COLO668 (cell line): ENCODE measurements at regions not wholly inside any gene's neighbourhood (a gene's known extent, or its start where the extent isn't known, plus 50 kb on each side); places are given as distances from the start of the nearest gene placed in this dataset.

Experiments
- DNase-seq: peaks from one replicate; lab custom pipeline; 2025; ENCODE audit not compliant: unreplicated experiment; lab: John Stamatoyannopoulos, UW

DNA sequence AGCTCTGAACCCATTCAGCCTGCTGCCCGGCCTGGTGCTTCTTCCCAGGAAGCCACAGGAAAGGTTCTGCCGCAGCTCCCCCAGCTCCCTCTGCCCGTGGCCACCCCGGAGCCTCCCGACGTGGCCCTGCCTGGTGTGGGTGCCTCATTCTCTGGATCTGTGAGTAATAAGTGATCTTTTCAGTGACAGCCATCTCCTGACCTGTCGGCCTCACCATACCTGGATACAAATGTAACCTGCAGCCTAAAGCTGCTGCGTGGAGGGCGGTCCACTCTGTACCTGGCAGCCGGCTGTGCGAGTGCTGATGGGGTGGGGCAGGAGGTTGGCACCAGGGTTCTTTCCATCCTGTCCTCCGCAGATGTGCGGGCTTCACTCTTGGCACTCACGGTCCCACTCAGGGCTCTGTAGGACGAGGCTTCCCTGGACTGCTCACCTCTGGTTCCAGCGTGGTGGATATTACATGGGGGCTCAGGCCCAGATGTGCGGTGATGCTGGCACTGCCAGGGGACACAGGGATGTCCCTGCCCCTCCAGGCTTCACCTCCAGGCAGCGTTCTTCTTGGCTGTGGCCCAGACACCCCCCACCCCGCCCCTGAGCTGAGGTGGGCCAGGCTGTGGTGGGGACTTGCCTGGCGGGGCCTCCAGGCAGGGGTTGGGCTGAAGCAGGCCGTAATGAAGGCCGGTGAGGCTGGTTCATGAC lies 748.5 kb downstream of the BRD1 start:
- no peak for DNase-seq

DNA sequence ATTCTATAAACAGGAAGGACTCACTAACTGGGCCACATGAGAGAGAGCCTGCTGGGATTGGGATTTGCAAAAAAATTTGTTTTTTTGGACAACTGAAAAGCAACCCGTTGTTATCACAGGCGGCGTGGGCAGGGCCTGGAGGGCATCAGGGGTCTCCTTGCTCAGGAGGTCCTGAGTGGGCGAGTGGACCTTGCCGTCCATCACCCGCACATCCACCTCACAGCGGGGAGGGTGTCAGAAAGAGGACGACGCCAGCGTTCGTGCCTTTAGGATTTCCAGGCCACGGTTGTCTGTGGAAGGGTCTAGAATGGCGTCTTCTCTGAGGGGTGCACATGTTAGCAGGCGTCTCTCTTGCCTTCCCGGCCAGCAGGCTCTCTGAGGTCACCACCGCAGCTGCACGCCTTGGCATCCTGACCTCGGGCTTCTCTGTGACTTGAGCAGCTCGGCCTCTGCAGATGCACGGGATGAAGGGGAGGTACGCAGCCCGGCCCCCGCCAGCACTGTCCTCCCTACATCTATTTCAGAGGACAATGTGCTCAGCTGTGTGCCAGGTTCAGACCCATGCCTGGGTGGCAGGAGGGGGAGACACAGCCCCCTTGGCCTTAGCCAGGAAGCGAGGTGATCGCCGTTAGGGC lies 749.5 kb downstream of the BRD1 start:
- no peak for DNase-seq

DNA sequence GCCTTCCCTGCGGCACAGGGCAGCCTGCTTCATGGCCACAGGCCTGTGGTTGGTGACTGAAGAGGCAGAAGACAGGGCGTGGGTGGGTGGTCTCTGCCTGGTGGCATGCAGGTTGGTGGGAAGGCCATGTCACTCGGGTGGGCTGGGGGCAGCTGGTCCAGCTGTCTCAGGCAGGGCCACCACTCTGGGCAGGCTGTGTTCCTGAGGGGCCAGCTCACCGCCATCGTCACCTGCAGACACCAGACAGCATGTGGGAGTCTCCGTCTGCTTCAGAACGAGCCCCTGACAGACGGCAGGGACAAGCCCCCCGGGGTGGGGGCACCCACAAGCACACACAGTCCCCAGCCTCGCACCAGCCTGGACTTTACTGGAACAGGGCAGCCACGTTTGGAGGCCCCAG lies 750.1 kb downstream of the BRD1 start:
- no peak for DNase-seq

DNA sequence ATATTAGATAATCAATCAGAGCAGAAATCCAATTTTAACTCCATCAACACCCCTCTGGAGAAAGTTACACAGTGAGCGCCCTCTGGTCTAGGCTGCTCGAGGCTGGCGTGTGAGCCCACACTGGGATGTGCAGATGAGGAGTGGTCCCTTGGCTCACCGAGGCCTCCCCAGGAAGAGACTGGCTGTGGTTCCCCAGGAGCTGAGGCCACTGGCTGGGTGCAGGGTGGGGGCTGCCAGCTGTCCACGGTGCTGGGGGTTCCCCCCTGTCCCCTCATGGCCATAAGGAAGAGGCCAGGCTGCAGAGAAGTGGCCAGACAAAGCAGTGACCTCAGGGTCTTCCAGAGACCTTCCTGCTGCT lies 750.7 kb downstream of the BRD1 start:
- DNase-seq, result no peak

DNA sequence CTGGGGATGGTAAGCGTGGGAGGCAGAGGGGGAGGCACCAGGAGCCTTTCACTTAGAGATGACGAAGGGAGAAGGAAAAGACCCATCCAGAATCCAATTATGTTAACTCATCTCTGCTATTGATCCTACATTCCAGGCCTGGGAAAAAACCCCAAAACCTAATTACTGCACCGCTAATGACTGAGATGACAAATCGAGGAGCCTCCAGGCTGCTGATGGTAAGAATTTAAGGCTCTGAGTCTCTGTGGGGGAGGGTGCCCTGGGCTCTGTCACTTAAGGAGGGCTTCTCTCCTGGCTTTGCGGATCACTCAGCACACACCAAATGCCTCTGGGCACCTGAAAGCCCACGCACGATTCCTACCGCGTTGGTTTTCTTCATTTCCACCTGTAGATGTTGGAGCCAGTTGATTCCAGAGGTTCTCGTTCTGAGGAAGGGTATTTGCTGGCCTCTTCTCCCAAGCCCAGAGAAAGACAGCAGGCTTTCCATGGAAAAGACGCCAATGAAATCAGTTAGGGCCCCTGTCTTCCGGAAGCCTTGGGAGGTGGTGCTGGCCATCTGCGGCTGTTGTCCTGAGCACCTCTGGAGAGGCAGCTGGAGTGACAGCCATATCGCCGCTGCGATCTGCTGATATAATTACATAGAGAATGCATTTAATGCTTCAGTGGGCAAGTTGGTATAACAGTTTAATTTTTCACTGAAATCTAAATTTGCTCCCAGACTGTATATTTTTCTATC lies 751.2 kb downstream of the BRD1 start:
- no peak for DNase-seq

DNA sequence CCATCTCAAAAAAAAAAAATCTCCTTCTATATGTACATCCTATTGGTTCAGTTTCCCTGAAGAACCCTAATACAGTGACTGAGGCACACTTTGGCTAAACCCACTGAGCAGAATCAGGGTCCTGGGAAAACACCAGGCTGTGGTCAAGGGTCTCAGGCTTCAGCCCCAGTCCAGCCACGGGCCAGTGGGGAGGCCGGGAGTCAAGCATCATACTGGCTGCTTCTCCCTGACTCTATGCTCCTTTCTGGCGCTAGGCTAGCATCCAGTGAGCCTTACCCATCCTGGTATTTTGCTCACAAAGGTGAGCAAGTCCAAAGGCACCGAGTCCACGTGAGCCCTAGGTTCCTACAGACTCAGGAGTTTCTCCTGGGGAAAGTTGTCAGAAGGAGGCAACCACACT lies 752.5 kb downstream of the BRD1 start:
- DNase-seq, result no peak

DNA sequence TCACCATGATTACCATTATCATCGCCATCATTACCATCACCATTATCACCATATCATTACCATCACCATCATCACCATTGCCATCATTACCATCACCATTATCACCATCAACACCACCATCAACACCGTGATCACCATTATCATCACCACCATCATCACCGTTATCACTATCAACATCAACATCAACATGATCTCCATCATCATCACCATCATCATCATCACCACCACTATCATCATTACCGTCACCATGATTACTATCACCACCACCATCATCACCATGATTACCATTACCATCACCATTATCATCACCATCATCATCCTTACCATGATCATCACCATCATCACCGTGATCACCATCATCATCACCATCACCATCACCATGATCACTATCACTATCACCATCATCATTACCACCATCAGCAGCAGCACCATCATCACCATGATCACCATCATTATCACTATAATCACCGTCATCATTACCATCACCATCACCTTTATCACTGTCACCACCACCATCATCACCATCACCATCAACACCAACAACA lies 753.7 kb downstream of the BRD1 start:
- DNase-seq, result no peak

DNA sequence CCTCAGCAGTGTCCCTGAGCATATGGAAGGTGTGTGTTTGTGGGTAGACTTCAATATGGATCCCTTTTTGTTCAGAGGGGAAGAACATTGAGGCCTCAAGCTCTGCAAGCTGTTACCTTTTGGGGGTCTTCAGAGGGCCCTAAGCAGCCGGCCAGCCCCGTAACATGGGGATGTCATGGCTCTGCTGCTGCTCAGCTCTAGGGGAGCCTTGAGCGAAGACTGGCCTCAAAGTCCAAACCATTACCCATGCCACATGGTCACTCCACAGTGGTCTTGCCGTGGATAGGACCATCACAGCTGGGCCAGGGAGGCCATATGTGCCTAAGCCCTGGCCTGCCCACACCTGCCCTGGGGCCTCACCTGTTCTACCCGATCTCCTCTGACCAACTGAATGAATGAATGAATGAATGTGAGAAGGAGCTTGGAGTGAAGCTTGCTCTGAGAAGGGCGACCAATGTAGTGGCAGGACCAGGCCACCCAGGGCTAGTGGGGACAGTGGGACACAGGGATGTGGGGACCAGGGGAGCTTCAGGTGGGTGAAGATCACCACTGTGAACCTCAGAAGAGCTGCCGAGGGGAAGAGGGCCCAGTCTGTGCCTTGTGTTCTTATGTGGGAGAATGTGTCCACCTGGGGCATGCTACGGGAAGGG lies 754.6 kb downstream of the BRD1 start:
- DNase-seq, result no peak

DNA sequence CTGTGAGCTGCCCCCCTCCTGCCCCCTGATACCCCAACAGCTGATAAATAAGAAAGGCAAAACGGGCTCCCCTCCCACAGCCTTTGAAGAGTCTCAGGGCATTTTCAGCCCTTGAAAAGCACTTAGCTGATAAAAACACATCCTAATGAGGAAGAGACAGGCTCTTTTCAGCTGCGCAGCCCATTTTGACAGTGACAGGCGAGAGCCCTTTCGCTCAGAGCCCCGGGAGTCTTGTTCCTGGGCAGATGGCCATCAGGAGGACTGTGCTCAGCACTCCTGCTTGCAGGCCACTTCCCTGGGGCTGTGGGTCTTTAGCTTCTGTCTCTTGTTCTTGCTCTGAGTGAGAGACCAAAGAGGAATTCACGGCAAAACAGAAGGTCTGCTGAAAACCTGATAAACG lies 757.2 kb downstream of the BRD1 start:
- DNase-seq, result no peak

DNA sequence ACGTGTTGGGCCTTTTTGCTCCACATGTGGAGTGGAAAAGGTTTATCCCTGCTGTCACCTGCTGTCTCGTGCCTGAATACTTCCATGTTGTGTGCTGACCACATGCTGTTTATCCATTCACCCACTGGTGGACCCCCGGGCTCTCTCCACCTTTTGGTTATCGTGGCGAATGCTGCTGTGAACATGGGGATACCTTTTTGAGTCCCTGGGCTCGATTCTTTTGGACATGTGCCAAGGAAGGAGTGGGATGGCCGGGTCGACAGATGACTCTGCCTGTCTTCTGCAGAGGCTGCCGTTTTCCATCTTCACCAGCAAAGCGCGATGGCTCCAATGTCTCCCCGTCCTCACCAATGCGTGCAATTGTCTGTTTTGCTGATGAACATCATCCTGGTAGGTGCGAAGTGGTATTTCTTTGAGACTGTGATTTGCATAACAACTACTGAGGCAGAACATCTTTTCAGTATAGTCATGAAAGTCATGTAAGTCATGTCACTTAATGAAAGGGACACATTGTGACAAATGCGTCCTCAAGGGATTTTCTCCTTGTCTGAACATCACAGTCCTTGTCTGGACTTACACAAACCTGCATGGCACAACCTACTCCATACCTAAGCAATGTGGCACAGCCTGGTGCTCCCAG lies 758.7 kb downstream of the BRD1 start:
- no peak for DNase-seq

DNA sequence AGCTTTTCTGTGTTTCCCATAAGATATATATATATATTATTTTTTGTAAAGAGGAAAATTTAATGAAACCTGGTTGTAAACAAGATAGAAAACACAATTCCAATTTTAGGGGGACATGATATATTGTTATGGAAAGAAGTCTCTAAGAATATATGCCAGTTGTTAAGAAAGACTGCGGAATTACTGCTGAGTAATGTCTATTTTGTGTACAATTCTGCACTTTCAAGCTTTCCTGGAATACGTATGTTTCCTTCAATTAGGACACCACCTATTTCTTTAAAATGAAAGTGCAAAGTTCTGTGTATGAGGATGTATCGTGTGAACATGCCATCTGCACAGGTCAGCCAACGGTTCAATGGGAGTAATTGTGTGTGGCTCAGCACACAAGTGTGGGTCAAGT lies 760.2 kb downstream of the BRD1 start:
- DNase-seq, result no peak

DNA sequence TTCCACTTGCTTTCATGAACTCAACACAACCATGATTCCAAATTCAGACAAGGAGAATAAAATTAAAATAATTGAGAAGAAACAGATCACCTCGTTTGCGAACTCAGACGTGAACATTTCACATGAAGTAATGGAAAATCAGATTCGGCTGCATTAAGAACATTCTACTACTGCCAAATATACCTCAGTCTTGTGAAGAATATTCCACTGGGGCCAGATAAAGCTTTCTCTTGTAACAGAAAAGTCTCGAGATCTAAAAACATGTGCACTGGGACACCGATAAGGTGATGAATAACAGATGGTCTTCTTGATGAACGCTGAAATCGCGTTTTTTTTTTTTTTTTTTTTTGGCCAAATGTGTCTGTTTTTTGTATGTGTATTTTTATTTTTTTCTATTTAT lies 761.1 kb downstream of the BRD1 start:
- no peak for DNase-seq

DNA sequence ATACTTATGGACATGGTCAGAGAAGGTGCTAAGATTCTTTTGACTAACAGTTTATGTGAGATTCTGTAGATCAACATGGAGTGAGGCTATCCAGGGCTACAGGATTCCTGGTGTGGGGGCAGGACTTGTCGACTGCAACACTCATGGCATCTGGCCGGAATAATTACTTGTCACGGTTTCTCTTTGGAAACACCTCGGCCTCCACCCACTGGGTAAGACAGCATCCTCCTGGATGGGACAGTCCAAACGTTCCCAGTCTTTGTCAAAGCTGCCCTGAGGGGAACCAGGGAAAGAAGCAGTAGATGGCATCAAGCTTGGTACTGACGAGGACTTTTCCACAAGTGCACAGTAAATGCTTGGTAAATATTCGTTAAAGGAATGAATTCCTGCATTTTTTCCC lies 762.8 kb downstream of the BRD1 start:
- DNase-seq, result no peak

DNA sequence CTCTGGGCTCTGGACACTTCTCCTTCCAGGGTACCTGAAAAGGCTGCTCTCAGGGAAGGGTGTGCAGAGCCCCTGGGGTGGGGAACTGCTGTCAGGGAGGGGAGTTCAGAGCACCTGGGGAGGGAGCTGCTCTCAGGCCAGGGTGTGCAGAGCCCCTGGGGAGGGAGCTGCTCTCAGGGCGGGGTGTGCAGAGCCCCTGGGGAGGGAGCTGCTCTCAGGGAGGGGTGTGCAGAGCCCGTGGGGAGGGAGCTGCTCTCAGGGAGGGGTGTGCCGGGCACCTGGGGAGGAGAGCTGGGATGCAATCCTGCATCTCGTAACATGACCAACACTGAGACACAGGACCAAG lies 764.2 kb downstream of the BRD1 start:
- peak; percentile 14 for DNase-seq

DNA sequence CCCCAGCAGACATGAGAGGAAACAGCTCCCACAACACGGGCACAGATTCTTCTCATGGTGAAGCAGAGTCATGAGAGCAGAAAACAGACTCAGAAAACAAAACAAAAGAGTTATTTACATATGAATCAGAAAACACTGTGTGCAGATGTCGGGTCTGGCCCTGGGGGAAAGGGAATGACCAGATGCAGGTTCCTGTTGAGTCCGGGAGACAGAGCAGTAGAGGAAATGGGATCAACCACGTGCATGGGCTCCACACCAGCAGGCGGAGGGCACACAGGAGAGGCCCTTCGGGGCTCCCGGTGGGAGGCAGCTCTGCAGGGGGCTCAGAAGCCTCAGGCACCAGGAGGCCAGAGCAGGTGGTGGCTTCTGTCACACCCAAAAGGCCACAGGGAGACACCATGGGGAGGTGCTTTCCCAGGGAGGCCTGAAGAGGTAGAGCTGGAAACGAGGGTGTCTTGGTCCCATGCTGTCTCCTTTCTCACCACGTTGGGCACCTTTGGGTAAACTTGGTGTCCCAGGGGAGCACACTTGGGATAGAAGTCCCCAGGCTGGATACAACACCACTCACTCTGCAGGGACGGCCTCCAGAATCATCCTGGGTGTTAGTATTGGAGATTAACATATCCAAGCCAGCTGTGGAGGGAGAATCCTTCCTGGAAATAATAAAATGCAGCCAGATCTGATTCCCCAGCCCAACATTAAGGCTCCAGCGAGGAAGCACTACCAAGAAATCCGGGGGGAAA lies 764.7 kb downstream of the BRD1 start:
- peak; percentile 80 for DNase-seq

DNA sequence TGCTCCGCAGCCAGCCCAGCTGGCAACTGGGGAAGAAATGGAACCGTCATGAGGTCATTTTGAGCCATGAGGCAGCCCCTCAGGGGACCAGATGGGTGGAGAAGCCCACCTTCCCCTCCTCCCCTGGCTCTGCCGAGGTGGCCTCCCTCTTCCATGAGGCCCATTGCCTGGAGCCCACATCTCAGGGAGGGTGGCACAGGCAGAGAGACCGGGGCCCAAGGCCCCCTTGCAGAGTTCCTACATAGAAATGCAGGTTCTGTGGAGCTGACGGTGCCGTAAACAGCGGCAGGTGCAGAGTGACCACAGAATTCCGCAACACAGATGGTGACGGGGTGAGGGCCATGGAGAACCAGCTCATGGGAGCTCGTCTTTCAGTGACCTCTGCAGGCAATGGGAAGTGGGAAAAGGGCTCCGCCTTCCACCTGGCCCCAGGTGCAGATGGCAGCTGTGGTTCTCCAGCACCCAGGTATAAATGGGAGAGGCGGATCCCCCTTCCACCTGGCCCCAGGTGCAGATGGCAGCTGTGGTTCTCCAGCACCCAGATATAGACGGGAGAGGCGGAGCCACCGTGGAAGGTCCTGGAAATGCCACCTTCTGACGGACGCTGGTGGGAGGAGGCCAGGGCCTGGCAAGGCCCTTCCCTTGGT lies 765.4 kb downstream of the BRD1 start:
- peak; percentile 97 for DNase-seq

DNA sequence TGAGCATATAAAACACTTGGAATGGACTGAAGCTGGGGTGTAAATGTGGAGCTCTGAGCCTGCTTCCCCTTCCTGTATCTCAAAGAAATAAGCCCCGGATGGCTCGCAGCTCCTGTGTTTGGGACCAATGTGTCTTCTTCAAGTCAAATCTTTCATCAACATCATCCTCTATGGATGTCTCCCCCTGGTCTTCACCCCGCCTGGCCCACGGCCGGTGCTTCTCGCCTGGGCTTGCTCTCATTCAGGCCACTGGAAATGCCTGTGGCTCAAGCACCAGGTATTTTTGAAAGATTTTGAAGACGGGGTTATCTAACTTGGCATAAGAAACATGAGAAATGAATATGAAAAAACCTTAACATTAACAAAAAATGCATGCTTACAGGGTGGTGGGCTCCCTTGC lies 769.8 kb downstream of the BRD1 start:
- no peak for DNase-seq

DNA sequence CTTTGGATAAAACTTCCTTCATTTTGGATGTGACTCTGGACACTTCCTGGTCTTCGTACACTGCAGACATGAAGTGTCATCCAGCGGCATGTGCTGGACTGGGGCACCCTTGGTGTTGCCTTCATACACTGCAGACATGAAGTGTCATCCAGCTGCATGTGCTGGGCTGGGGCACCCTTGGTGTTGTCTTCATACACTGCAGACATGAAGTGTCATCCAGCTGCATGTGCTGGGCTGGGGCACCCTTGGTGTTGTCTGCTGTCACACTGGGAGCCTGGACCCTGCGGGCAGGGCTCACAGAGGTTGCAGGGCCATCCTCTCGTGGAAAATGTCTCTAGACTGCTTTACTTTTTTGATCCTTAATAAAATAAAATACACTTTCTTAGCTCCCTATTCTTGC lies 771.4 kb downstream of the BRD1 start:
- no peak for DNase-seq

DNA sequence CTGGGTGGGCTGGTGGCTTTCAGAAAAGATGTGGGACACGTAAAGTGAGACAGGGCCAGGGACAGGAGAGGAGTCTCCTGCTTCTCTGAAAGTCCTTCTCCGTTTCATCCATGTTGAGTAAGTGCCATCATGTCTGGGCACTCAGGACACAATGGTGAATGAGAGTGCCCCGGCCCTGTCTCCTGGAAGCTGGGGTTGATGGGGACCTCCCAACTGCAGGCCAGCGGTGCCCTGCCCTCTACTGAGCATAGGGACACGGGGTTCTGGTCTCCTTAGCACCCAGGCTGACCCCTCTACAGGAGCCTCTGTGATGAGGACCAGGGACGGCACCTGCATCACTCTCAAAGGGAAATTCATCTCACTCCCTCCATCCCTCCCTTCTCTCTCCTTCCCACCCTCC lies 772.3 kb downstream of the BRD1 start:
- no peak for DNase-seq

DNA sequence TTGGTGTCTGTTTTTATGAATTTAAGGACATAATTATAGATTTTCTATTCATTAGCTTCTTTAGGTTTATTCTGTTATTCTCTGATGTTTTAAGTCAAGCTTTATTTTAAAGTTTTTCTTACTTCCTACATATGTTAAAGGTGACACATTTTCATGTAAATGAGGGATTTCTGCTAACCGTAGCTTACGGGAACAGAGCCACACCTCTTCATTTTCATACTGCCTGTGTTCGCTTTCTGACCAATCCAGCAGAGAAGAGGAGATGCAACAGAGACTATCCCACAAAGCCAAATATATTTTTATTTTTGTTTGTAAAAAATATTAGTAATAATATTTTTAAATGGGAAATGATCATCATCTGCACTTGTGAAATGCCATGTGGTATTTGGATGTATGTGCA lies 774.1 kb downstream of the BRD1 start:
- DNase-seq, result no peak
